ENCODE measurements at regions not wholly inside any gene's neighbourhood (a gene's known extent, or its start where the extent isn't known, plus 50 kb on each side); places are given as distances from the start of the nearest gene placed in this dataset.

- FAIRE-seq = no peak
- no peak for DNase-seq (ENCODE audit: insufficient read length, low spot score)
- no peak for TF ChIP-seq CTCF (IDR thresholded peaks at IDR 0.05; ENCODE audit: insufficient read depth, missing control alignments)
These were observed 1921.4 kb upstream of the PCDH20 start for GRCh38 chr13:63337041-63337440.

GRCh38 chr13:63336549-63336948, 1920.9 kb upstream of the PCDH20 start:
- DNase-seq (ENCODE audit: insufficient read length, low spot score) (no peak), FAIRE-seq (no peak)
- TF ChIP-seq CTCF (IDR thresholded peaks at IDR 0.05; ENCODE audit: insufficient read depth, missing control alignments) = no peak

- FAIRE-seq = no peak
- no peak for DNase-seq (ENCODE audit: insufficient read length, low spot score)
- TF ChIP-seq CTCF (IDR thresholded peaks at IDR 0.05; ENCODE audit: insufficient read depth, missing control alignments) = no peak
These were observed 1911.9 kb upstream of the PCDH20 start for GRCh38 chr13:63327584-63327983.

- DNase-seq (ENCODE audit: insufficient read length, low spot score) (no peak), FAIRE-seq (no peak)
- TF ChIP-seq CTCF (IDR thresholded peaks at IDR 0.05; ENCODE audit: insufficient read depth, missing control alignments) = no peak
These were observed 1907.8 kb upstream of the PCDH20 start for GRCh38 chr13:63323441-63323840.

GRCh38 chr13:63311587-63311986, 1895.9 kb upstream of the PCDH20 start:
- no peak for FAIRE-seq
- TF ChIP-seq CTCF (IDR thresholded peaks at IDR 0.05; ENCODE audit: insufficient read depth, missing control alignments) = no peak
- no peak for DNase-seq (ENCODE audit: insufficient read length, low spot score)

GRCh38 chr13:63308549-63309165, 1893.0 kb upstream of the PCDH20 start:
- DNase-seq (ENCODE audit: insufficient read length, low spot score) (no peak), FAIRE-seq (peak; percentile 87)
- no peak for TF ChIP-seq CTCF (IDR thresholded peaks at IDR 0.05; ENCODE audit: insufficient read depth, missing control alignments)

GRCh38 chr13:63307228-63307627, 1891.6 kb upstream of the PCDH20 start:
- no peak for TF ChIP-seq CTCF (IDR thresholded peaks at IDR 0.05; ENCODE audit: insufficient read depth, missing control alignments)
- DNase-seq (ENCODE audit: insufficient read length, low spot score) = no peak

More at GRCh38 chr13:63307228-63307627, 1891.6 kb upstream of the PCDH20 start:
- no peak for FAIRE-seq
